ENCODE measurements at regions not wholly inside any gene's neighbourhood (a gene's known extent, or its start where the extent isn't known, plus 50 kb on each side); places are given as distances from the start of the nearest gene placed in this dataset.

DNA sequence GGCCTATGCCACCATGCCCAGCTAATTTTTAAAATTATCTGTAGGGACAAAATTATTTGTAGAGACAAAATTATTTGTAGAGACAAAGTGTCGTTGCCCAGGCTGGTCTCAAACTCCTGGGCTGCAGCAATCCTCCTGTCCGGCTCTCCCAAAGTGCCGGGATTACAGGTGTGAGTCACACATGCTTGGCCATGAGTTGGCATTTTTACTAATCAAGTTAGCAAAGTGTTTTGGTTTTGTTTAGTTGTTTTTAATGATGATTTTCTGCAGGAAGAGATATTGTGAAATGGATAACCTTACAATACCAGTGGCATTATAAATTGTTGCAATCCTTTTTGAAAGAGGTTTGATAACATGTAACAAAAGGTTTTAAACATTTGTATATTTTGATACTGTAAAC, 65.3 kb upstream of the MAGI3 start:
- H3K4me1 ChIP-seq, result peaks cover 0 to 7% (median 0%) of the 10 kb centered on the region in 9 donors
- no peak overlapping the region for H3K4me3 ChIP-seq
- DNase-seq (no peak), ATAC-seq (no peak)
- H3K27ac ChIP-seq, result no peak overlapping the region
- no peak for TF ChIP-seq CTCF (IDR thresholded peaks at IDR 0.05)
- intact Hi-C loops (cut with DNase I), result no loop called here
- WGBS, 2 donors, result 89 to 90% methylated on average over 3 of the region's 3 CpGs
- H3K27me3 ChIP-seq, result no peaks in the 10 kb centered on the region
- H3K9me3 ChIP-seq, result no peaks in the 10 kb centered on the region
- no peaks in the 10 kb centered on the region for H3K36me3 ChIP-seq

DNA sequence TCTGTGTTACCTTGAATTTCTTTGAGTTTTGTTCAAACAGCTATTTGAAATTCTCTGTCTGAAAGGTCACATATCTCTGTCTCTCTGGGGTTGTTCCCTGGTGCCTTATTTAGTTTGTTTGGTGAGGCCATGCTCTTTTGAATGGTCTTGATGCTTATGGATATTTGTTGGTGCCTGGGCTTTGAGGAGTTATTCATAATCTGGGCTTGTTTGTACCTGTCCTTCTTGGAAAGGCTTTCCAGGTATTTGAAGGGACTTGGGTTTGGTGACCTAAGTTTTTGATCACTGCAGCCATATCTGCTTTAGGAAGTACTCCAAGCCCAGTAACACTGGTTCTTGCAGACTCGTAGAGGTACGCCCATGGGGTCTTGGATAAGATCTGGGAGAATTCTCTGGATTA, 63.3 kb upstream of the MAGI3 start:
- Histone ChIP-seq H3K4me1 (no peaks in the 10 kb centered on the region), H3K36me3 (no peaks in the 10 kb centered on the region), H3K9me3 (no peaks in the 10 kb centered on the region), H3K27ac (no peak overlapping the region), H3K4me3 (no peak overlapping the region), H3K27me3 (no peaks in the 10 kb centered on the region)
- TF ChIP-seq CTCF (IDR thresholded peaks at IDR 0.05), result no peak
- ATAC-seq (no peak), DNase-seq (no peak)
- 95 to 96% methylated on average over 2 of the region's 2 CpGs for WGBS, 2 donors
- intact Hi-C loops (cut with DNase I), result no loop called here

DNA sequence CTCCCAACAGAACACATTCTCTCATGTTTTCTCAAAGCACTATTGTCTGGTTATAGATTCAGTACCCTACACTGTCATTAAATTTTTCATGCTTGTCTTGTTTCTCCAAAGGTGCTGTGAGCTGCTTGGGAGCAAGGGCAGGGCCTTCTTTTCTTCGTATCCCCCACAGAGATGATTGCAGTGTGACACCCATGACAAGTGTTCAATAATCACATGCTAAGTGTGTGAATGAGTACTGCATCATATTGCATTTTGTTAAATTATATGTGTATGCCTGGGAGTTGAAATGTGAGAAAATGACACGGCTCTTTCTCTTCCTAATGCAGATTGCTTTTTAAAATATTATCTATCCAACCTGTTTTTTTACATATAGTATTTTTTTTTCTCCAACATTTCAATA, 57.3 kb upstream of the MAGI3 start:
- 80 to 87% methylated on average over 2 of the region's 2 CpGs for WGBS, 2 donors
- Histone ChIP-seq H3K9me3 (peaks cover 0 to 7% (median 0%) of the 10 kb centered on the region in 11 donors), H3K4me1 (no peaks in the 10 kb centered on the region), H3K36me3 (no peaks in the 10 kb centered on the region), H3K27ac (no peak overlapping the region), H3K27me3 (no peaks in the 10 kb centered on the region), H3K4me3 (no peak overlapping the region)
- no peak for DNase-seq
- ATAC-seq, result no peak
- intact Hi-C loops (cut with DNase I), result no loop called here
- TF ChIP-seq CTCF (IDR thresholded peaks at IDR 0.05), result no peak

DNA sequence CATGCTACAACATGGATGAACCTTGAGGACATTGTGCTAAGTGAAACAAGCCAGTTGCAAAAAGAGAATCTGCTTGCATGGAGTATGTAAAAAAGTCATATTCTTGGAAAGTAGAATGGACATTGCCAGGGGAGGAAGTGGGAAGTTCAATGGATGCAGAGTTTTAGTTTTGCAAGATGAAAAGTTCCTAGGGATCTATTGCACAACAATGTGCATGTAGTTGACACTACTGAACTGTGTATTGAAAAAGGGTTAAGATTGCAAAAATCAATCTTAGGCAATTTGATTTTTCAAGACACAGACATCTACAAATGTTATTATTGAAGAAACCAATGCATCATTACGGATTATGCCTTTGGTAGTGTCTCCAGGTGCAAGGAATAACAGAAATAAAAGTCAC, 50.3 kb upstream of the MAGI3 start:
- no peaks in the 10 kb centered on the region for H3K4me1 ChIP-seq
- no peak for TF ChIP-seq CTCF (IDR thresholded peaks at IDR 0.05)
- peaks cover 0 to 15% (median 0%) of the 10 kb centered on the region in 11 donors for H3K9me3 ChIP-seq
- WGBS, 2 donors, result 91 to 95% methylated on average over 1 of the region's 1 CpG
- DNase-seq (no peak), ATAC-seq (no peak)
- peaks cover 0 to 4% (median 0%) of the 10 kb centered on the region in 7 donors for H3K27me3 ChIP-seq
- H3K36me3 ChIP-seq, result no peaks in the 10 kb centered on the region
- no peak overlapping the region for H3K27ac ChIP-seq
- intact Hi-C loops (cut with DNase I), result no loop called here
- no peak overlapping the region for H3K4me3 ChIP-seq

Measured in heart right ventricle (tissue), 16 donors.